ENCODE measurements at regions not wholly inside any gene's neighbourhood (a gene's known extent, or its start where the extent isn't known, plus 50 kb on each side); places are given as distances from the start of the nearest gene placed in this dataset.

- peaks cover 0 to 16% (median 0%) of the 10 kb centered on the region in 4 donors for H3K4me1 ChIP-seq
- H3K27ac ChIP-seq = no peak overlapping the region
- H3K4me3 ChIP-seq = no peak overlapping the region
- H3K9me3 ChIP-seq = no peaks in the 10 kb centered on the region
- WGBS (ENCODE audit: insufficient coverage, low coverage, low lambda C conversion rate, missing lambda C conversion rate) = 95% methylated on average over 11 of the region's 12 CpGs
- ATAC-seq = no peak
- no peak for DNase-seq
- no peaks in the 10 kb centered on the region for H3K36me3 ChIP-seq
- intact Hi-C loops (cut with DNase I) = loop anchor here in 1 of 2 donors (10.0 kb wide), 2 partner anchors 320 to 500 kb away; no protein-coding TSS in a partner anchor
- no peaks in the 10 kb centered on the region for H3K27me3 ChIP-seq
- TF ChIP-seq CTCF (IDR thresholded peaks at IDR 0.05) (no peak), POLR2A (IDR thresholded peaks at IDR 0.05) (no peak)
Observed at GRCh38 chr15:56815247-56815646, 81.9 kb upstream of the ZNF280D start.

DNA sequence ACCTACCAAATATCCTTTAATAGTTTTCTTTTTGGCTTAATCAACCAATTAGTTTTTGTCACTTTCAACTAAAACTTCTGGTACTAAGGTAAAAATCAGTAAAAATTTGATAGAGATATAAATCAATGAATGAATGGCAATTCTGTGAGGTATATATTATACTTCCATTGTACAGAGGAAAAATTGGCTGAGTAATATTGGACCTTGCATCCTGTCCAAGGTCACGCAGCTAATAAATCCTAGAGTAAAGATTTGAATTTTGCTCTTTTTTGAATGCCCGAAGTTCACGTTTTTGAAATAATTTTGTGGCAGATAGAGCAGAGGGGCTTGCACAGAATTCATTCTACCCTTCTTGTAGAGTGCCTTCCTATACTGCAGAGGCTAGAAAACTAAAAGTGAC is 81.1 kb upstream of the ZNF280D start:
- 88% methylated on average over 3 of the region's 3 CpGs for WGBS (ENCODE audit: insufficient coverage, low coverage, low lambda C conversion rate, missing lambda C conversion rate)
- Histone ChIP-seq H3K4me3 (no peak overlapping the region), H3K9me3 (no peaks in the 10 kb centered on the region), H3K36me3 (no peaks in the 10 kb centered on the region), H3K27ac (no peak overlapping the region), H3K27me3 (no peaks in the 10 kb centered on the region), H3K4me1 (peaks cover 0 to 16% (median 0%) of the 10 kb centered on the region in 4 donors)
- TF ChIP-seq CTCF (IDR thresholded peaks at IDR 0.05) (no peak), POLR2A (IDR thresholded peaks at IDR 0.05) (no peak)
- intact Hi-C loops (cut with DNase I) = loop anchor here in 1 of 2 donors (10.0 kb wide), 2 partner anchors 320 to 500 kb away; no protein-coding TSS in a partner anchor
- ATAC-seq (no peak), DNase-seq (no peak)

DNA sequence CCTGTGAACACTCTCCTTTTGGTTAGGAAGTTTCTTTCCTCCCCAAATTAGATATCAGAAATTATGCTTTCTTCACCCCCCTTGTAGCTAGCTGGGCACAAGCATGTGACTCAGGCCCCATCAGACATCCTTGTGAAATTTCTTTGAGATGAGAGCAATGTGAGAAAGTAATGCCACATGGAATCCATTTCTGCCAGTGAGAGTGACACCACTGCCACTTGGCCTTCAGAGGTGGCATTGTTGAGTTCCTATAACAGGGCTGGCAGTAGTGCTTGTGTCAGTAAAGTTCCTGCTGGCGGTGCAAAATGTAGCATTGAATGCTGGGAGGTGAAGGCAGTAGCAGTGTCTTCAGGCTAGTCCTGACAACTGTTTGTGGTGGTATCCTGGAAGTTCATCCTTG is 80.7 kb upstream of the ZNF280D start:
- no peak for TF ChIP-seq CTCF (IDR thresholded peaks at IDR 0.05)
- TF ChIP-seq POLR2A (IDR thresholded peaks at IDR 0.05) = no peak
- no CpG with 5 or more reads among the region's 1 CpG for WGBS (ENCODE audit: insufficient coverage, low coverage, low lambda C conversion rate, missing lambda C conversion rate)
- H3K27ac ChIP-seq = no peak overlapping the region
- H3K4me1 ChIP-seq = peaks cover 0 to 16% (median 0%) of the 10 kb centered on the region in 4 donors
- no peaks in the 10 kb centered on the region for H3K36me3 ChIP-seq
- no peaks in the 10 kb centered on the region for H3K27me3 ChIP-seq
- intact Hi-C loops (cut with DNase I) = loop anchor here in 1 of 2 donors (10.0 kb wide), 2 partner anchors 319 to 501 kb away; no protein-coding TSS in a partner anchor
- no peaks in the 10 kb centered on the region for H3K9me3 ChIP-seq
- ATAC-seq (peak in 1 of 4 donors; percentile 8), DNase-seq (no peak)
- no peak overlapping the region for H3K4me3 ChIP-seq

DNA sequence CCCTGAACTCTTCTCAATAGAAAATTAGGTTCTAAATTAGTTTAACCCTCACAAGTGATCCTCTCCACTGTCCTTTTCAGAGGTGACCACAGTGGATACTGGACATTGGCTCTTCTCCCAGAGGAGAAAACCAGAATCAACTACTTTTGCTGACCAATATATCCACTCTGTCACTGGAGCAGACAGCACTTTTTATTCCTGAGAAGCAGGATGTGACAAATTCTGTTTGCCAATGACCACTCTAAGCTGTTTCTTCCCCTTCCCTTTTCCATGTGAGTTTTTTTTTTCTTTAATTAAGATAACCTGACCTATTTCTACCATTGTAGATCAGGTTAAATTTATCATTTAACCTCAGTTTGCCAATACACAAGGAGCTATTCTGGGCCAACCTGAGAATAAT is 79.7 kb upstream of the ZNF280D start:
- intact Hi-C loops (cut with DNase I) = loop anchor here in 1 of 2 donors (10.0 kb wide), 2 partner anchors 318 to 502 kb away; no protein-coding TSS in a partner anchor
- H3K9me3 ChIP-seq = no peaks in the 10 kb centered on the region
- H3K36me3 ChIP-seq = no peaks in the 10 kb centered on the region
- DNase-seq (no peak), ATAC-seq (peak in 3 of 4 donors; percentile 20 to 47 (median 21))
- TF ChIP-seq CTCF (IDR thresholded peaks at IDR 0.05) (no peak), POLR2A (IDR thresholded peaks at IDR 0.05) (no peak)
- no peak overlapping the region for H3K27ac ChIP-seq
- H3K4me3 ChIP-seq = no peak overlapping the region
- H3K4me1 ChIP-seq = peaks cover 0 to 16% (median 0%) of the 10 kb centered on the region in 4 donors
- H3K27me3 ChIP-seq = no peaks in the 10 kb centered on the region
